GM12875 (cell line): ENCODE measurements at regions not wholly inside any gene's neighbourhood (a gene's known extent, or its start where the extent isn't known, plus 50 kb on each side); places are given as distances from the start of the nearest gene placed in this dataset.

Source experiments
- H3K4me3 ChIP-seq: one replicate; pipeline ENCODE4 v1.5.1; 2011; ENCODE audit warnings: low read depth, low read length, control low read depth
- TF ChIP-seq, protein P1 (sequence below): IDR thresholded peaks from 2 replicates; pipeline ENCODE4 v1.5.1; 2011; ENCODE audit warnings: low read depth, mild to moderate bottlenecking, control low read depth, inconsistent platforms, low read length, moderate library complexity, borderline replicate concordance; ENCODE audit not compliant: insufficient read depth

DNA sequence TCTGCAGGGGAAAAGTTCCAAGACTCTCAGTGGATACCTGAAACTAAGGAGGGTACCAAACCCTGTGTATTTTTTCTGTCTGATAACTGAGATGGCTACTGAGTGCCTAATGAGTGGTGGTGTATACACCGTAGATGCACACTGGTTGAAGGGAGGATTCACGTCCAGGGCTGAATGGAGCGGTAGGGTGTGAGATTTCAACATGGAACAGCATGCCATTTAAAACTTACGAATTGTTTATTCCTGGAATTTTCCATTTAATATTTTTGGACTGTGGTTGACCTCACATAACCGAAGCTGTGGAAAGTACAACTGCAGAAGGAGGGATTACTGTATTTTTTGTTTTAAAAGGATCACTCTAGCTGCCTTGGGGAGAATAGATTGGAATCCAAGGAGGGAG, 322.5 kb upstream of the SORL1-AS1 start:
- TF ChIP-seq, protein P1, sequence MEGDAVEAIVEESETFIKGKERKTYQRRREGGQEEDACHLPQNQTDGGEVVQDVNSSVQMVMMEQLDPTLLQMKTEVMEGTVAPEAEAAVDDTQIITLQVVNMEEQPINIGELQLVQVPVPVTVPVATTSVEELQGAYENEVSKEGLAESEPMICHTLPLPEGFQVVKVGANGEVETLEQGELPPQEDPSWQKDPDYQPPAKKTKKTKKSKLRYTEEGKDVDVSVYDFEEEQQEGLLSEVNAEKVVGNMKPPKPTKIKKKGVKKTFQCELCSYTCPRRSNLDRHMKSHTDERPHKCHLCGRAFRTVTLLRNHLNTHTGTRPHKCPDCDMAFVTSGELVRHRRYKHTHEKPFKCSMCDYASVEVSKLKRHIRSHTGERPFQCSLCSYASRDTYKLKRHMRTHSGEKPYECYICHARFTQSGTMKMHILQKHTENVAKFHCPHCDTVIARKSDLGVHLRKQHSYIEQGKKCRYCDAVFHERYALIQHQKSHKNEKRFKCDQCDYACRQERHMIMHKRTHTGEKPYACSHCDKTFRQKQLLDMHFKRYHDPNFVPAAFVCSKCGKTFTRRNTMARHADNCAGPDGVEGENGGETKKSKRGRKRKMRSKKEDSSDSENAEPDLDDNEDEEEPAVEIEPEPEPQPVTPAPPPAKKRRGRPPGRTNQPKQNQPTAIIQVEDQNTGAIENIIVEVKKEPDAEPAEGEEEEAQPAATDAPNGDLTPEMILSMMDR = no peak
- no peak overlapping the region for H3K4me3 ChIP-seq

GRCh38 chr11:121773076-121773475, 320.3 kb upstream of the SORL1-AS1 start:
- no peak overlapping the region for H3K4me3 ChIP-seq
- TF ChIP-seq, protein P1 = no peak

- TF ChIP-seq, protein P1 = no peak
- H3K4me3 ChIP-seq = no peak overlapping the region
Measured at GRCh38 chr11:121770939-121771595, 318.3 kb upstream of the SORL1-AS1 start.

DNA sequence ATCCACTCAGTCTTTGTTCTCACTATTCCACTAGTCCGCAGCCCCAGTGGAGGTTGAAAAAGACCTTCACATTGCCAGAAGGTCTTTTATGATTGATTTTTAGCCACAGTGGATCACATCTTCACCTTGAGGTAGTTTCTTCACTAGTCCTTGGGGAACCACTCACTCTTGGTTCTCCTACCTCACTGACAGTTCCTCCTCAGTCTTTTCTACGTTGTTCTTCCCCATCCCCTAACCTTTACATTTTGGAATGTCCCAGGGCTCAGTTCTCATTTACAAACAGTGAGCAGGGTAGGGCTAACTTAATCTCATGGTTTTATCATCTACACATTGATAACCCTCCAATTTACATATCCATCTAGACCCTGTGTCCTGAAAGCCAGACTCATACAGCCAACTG, 316.4 kb upstream of the SORL1-AS1 start:
- H3K4me3 ChIP-seq = no peak overlapping the region
- TF ChIP-seq, protein P1 = no peak

GRCh38 chr11:121767433-121767832, 314.7 kb upstream of the SORL1-AS1 start:
- TF ChIP-seq, protein P1 = no peak
- peak overlapping the region; percentile 10 for H3K4me3 ChIP-seq

DNA sequence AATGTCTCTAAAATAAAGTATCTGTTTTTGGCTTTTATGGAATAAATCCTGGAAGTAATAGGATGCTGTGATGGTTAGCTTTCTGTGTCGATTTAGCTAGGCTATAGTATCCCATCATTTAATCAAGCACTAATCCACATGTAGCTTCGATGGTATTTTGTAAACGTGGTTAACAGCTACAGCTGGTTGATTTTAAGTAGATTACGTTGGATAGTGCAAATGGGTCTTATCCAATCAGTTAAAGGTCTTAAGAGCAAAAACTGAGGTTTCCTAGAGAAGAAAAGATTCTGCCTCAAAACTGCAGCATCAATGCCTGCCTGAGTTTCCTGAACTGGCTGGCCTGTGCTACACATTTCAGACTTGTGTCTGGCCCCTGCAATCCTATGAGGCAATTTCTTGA, 314.2 kb upstream of the SORL1-AS1 start:
- no peak overlapping the region for H3K4me3 ChIP-seq
- TF ChIP-seq, protein P1 = no peak

- H3K4me3 ChIP-seq = no peak overlapping the region
- TF ChIP-seq, protein P1 = no peak
Measured at GRCh38 chr11:121766166-121766565, 313.4 kb upstream of the SORL1-AS1 start.
